Peyer's patch (tissue), 4 donors: ENCODE measurements at regions not wholly inside any gene's neighbourhood (a gene's known extent, or its start where the extent isn't known, plus 50 kb on each side); places are given as distances from the start of the nearest gene placed in this dataset.

ENCODE experiments used
- DNase-seq, 3 donors: peaks; one replicate each; pipeline ENCODE4 v3.0.0-alpha.2; 2017 to 2019
- H3K27ac ChIP-seq, 4 donors: fragments of 200-600 bp; sonication (generic); one replicate each; pipeline ENCODE4 v1.5.1; 2016 to 2019
- H3K27me3 ChIP-seq, 2 donors: fragments of 200-600 bp; sonication (generic); one replicate each; pipeline ENCODE4 v1.5.1; 2019
- H3K36me3 ChIP-seq, 3 donors: fragments of 200-600 bp; sonication (generic); one replicate each; pipeline ENCODE4 v1.5.1; 2016 to 2019
- H3K4me1 ChIP-seq, 4 donors: fragments of 200-600 bp; sonication (generic); one replicate each; pipeline ENCODE4 v1.5.1; 2016 to 2019
- H3K4me3 ChIP-seq, 4 donors: fragments of 200-600 bp; sonication (generic); 1 replicate in 3 of 4; 2 replicates in 1 of 4; pipeline ENCODE4 v1.5.1; 2016 to 2019; ENCODE audit warnings: mild to moderate bottlenecking in 1 of 4
- H3K9me3 ChIP-seq, 4 donors: fragments of 200-600 bp; sonication (generic); one replicate each; pipeline ENCODE4 v1.5.1; 2016 to 2019; ENCODE audit warnings: mild to moderate bottlenecking in 1 of 4
- POLR2A ChIP-seq, 2 donors: fragments of 450-650 bp; IDR thresholded peaks; one replicate each; pipeline ENCODE4 v1.5.1; 2017; ENCODE audit warnings: antibody characterized with exemption in 2 of 2, mild to moderate bottlenecking in 2 of 2, moderate library complexity in 2 of 2
- TF ChIP-seq, protein P1 (sequence below), 6 experiments: fragments of 450-650 bp in 4 of 6; fragments of 200-600 bp in 2 of 6; sonication (generic) in 1 of 6; IDR thresholded peaks; one replicate each; pipeline ENCODE4 v1.5.1; 2017 to 2019; ENCODE audit warnings: antibody characterized with exemption in 6 of 6, mild to moderate bottlenecking in 3 of 6, moderate library complexity in 1 of 6

DNA sequence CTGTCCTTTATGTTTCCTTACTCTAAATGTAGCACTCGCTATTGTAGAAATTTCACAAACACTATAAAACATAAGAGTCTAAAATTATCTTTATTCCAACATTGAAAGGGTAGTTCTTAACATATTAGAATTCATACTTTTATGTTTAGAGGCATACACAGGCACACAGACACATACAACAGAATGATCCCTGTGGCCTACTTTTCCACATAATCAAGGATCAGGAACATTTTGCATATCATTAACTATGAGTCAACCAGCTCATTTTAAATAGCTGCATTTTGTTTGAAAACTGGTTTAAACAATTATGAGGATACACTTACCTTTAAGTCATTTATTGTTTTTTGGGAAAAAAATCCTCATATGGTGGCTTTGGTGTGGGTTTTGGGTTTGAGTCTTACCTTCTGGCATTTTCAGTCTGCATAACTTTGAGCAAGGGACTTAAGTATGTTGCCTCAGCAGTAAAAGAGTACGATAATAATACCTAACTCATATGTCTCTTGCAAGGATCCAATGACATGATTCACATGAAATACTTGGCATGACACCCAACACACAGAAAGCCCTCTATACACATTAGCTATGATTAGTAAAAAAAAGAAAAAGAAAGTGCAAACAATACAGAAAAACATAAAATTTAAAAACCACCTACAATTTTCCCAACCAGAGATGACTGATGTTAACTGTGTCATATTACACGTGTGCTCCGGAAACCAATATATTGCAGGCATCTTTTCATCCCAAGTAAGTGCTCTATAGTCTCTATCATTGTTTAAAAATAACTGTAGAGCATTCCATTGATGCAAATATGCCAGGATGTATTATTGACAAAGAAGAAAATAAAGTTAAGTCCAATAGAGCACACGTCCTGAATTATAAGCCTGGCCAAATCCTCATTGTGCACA is 213.1 kb upstream of the ADAMTS9 start:
- Histone ChIP-seq H3K9me3 (no peaks in the 10 kb centered on the region), H3K4me3 (no peak overlapping the region), H3K4me1 (no peaks in the 10 kb centered on the region), H3K36me3 (no peaks in the 10 kb centered on the region), H3K27me3 (no peaks in the 10 kb centered on the region), H3K27ac (no peak overlapping the region)
- TF ChIP-seq, protein P1, sequence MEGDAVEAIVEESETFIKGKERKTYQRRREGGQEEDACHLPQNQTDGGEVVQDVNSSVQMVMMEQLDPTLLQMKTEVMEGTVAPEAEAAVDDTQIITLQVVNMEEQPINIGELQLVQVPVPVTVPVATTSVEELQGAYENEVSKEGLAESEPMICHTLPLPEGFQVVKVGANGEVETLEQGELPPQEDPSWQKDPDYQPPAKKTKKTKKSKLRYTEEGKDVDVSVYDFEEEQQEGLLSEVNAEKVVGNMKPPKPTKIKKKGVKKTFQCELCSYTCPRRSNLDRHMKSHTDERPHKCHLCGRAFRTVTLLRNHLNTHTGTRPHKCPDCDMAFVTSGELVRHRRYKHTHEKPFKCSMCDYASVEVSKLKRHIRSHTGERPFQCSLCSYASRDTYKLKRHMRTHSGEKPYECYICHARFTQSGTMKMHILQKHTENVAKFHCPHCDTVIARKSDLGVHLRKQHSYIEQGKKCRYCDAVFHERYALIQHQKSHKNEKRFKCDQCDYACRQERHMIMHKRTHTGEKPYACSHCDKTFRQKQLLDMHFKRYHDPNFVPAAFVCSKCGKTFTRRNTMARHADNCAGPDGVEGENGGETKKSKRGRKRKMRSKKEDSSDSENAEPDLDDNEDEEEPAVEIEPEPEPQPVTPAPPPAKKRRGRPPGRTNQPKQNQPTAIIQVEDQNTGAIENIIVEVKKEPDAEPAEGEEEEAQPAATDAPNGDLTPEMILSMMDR (IDR thresholded peaks at IDR 0.05): no peak
- no peak for TF ChIP-seq POLR2A (IDR thresholded peaks at IDR 0.05)
- DNase-seq: no peak

GRCh38 chr3:64900156-64900555 is 212.4 kb upstream of the ADAMTS9 start:
- no peak for DNase-seq
- Histone ChIP-seq H3K27me3 (no peaks in the 10 kb centered on the region), H3K4me3 (no peak overlapping the region), H3K27ac (no peak overlapping the region), H3K36me3 (no peaks in the 10 kb centered on the region), H3K9me3 (no peaks in the 10 kb centered on the region), H3K4me1 (no peaks in the 10 kb centered on the region)
- TF ChIP-seq POLR2A (IDR thresholded peaks at IDR 0.05): no peak
- TF ChIP-seq, protein P1 (IDR thresholded peaks at IDR 0.05): no peak

- Histone ChIP-seq H3K4me1 (no peaks in the 10 kb centered on the region), H3K27me3 (no peaks in the 10 kb centered on the region), H3K4me3 (no peak overlapping the region), H3K27ac (no peak overlapping the region), H3K9me3 (no peaks in the 10 kb centered on the region), H3K36me3 (no peaks in the 10 kb centered on the region)
- TF ChIP-seq, protein P1 (IDR thresholded peaks at IDR 0.05): no peak
- TF ChIP-seq POLR2A (IDR thresholded peaks at IDR 0.05): no peak
- no peak for DNase-seq
Measured at GRCh38 chr3:64898941-64899340, 211.1 kb upstream of the ADAMTS9 start.

- no peak for DNase-seq
- TF ChIP-seq, protein P1 (IDR thresholded peaks at IDR 0.05): no peak
- no peak for TF ChIP-seq POLR2A (IDR thresholded peaks at IDR 0.05)
- no peaks in the 10 kb centered on the region for H3K27me3 ChIP-seq
- H3K36me3 ChIP-seq: no peaks in the 10 kb centered on the region
- no peak overlapping the region for H3K4me3 ChIP-seq
- no peak overlapping the region for H3K27ac ChIP-seq
- no peaks in the 10 kb centered on the region for H3K4me1 ChIP-seq
- H3K9me3 ChIP-seq: no peaks in the 10 kb centered on the region
Measured at GRCh38 chr3:64895991-64896895, 208.4 kb upstream of the ADAMTS9 start.

- H3K27me3 ChIP-seq: no peaks in the 10 kb centered on the region
- no peak overlapping the region for H3K4me3 ChIP-seq
- H3K9me3 ChIP-seq: no peaks in the 10 kb centered on the region
- H3K4me1 ChIP-seq: no peaks in the 10 kb centered on the region
- H3K27ac ChIP-seq: no peak overlapping the region
- no peak for DNase-seq
- TF ChIP-seq POLR2A (IDR thresholded peaks at IDR 0.05): no peak
- TF ChIP-seq, protein P1 (IDR thresholded peaks at IDR 0.05): no peak
- H3K36me3 ChIP-seq: no peaks in the 10 kb centered on the region
Measured at GRCh38 chr3:64895106-64895990, 207.5 kb upstream of the ADAMTS9 start.
